GM21825 (cell line): ENCODE measurements at regions not wholly inside any gene's neighbourhood (a gene's known extent, or its start where the extent isn't known, plus 50 kb on each side); places are given as distances from the start of the nearest gene placed in this dataset.

Source experiments
- ATAC-seq: cut with Tn5 transposase; IDR thresholded peaks from one replicate; pipeline ENCODE4 v1.9.1; 2021; ENCODE audit warnings: mild to moderate bottlenecking, moderate library complexity; ENCODE audit not compliant: unreplicated experiment

DNA sequence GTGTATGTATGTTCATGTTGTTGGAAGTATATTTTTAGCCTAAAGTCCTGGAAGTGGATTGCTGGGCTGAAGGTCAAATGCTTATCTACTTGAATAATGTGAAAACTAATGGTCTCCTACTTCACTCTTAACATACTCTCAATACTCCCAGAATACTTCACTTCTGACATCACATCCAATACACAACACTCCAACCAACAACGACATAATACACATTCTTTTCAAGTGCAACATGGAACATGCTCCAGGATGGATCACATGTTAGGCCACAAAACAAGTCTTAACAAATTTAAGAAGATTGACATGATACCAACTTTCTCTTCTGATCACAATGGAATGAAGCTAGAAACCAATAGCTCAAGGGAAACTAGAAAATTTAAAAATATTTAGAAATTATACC is 126.9 kb upstream of the ADCY1 start:
- ATAC-seq, result no peak

DNA sequence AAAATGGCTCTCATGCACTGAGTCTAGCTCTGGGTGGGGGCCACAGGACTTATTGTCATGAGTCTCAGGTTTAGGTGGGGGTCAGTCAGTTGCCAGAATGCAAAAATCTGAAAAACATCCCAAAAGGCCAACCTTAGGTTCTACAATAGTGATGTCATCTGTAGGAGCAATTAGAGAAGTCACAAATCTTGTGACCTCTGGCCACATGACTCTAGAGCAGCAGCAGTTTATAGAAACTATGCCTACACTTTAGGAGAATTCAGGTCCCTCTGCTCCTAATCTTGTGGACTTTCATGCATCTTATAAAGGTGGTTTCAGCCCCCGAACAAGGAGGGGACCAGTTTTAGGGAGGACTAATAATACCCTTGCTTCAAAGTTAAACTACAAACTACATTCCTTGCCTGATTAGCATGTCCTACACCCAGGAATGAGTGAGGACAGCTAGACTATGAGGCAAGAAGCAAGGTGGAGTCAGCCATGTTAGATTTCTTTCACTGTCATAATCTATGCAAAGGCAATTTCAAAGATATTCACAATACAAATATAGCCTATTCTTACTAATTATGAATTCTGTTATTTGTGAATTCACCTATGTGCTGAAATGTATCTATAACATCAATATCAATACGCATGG is 123.5 kb upstream of the ADCY1 start:
- no peak for ATAC-seq

GRCh38 chr7:45451342-45452035 is 122.7 kb upstream of the ADCY1 start:
- ATAC-seq, result no peak

DNA sequence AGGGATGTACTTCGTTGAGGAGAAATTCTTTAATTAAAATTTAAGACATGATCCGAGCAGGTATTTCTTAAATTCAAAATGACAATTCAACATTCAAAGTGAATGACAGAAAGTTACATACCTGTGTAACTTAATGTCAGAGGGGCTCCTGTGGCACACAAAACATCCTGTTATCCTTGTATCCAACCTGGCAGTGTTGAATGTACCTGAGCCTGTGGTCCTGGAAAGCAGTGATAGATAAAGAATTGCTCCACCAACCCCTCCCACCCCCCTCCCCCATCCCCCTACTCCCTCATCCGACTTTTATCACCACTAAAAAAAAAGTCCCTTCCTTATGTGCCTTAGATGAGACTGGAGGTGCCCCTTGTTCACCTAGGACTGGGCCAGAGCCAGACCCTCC is 119.4 kb upstream of the ADCY1 start:
- no peak for ATAC-seq

DNA sequence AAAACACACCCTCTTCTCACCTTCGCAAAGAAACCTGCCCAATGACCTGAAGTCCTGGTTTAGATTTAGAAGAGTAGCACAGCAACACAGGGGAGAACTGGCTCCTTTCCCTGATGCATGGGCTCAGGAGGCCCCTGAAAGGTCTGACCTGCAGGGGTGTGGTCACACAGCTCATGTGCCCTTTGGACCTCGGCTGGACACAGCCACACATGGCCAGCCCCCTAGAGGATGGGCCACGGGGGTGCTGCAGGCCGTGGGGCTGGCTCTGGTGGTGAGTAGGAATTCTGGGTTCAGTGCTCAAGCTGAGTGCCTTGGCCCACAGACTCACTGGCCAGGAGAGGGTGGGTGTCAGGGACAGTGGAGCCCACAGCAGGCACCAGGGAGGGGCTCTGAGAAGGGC is 118.5 kb upstream of the ADCY1 start:
- no peak for ATAC-seq

DNA sequence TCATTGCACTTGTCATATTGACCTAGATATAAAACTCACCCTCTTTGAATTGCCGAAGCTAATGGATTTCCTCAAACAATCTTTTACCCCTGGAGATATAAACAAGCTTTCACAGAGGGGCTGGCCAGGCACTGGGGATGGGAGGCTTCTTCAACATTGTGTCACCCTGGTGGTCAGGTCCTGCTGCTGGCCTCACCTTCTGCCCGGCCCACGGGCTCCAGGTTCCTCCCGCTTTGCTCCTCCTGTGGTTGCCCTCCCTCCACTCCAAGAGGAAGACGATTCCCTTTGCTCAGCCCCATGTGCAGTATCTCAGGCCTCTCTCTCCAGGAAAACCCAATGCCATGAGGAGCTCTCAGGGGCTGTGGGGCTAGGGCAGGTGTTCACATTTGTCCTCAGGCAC is 118.1 kb upstream of the ADCY1 start:
- no peak for ATAC-seq

GRCh38 chr7:45456747-45457524 is 117.2 kb upstream of the ADCY1 start:
- ATAC-seq, result no peak

DNA sequence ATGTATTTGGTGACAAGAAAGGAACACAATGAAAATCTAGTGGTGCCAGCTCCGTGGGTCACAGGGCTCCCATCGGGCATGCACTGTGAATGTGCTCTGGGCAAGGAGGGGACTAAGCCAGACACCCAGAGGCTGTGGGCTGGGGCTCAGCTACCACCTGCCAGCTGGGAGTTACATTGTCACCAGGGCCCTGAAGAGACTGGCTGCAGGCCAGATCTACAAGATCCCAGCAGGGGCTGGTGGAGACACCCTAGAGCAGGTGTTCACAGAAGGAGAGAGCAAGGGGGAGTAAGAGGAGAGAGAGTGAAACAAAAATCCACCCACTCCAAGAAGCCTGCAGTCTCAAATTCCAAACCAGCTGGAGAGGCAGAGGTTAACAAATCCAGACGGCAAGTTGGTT is 116.6 kb upstream of the ADCY1 start:
- no peak for ATAC-seq

- ATAC-seq, result no peak
Measured at GRCh38 chr7:45459476-45459875, 114.7 kb upstream of the ADCY1 start.

DNA sequence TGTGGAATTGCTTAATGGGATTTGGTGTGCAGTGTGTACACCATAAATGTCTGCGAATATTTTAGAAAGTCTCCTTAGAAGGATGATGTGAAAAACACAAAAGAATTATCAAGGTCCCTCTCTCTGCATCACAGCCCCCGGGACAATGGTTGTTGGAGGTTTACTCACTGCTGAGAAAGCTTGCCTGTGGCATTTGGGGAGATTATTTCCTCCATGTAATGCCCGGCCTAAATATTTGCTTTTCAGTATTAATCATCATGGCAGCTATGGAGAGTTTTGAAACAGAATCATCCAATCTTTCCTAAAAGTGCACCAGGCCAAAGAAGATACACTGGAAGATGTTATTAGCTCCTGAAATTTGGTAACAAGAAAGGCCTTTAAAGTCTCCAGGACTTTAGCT is 113.8 kb upstream of the ADCY1 start:
- no peak for ATAC-seq

DNA sequence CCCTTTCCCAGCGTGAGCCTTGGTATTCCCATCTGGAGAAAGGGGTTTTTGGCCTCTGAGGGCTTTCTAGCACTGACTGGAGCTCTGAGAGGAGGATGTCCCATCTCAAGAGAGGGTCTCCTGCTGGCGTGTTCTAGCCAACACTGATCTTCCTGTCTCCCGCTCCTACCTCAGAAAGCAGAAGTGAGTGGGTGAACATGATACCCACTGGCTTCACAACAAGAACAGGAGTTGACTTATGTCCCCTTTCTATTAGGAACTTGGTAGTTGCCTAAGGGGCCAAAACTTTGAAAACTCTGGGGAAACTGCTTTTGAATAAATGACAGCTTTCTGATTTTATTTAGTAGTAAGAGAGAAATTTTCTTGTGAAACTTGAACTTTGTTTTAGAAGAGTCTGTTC is 113.1 kb upstream of the ADCY1 start:
- ATAC-seq, result no peak

- ATAC-seq, result no peak
Measured at GRCh38 chr7:45469103-45469502, 105.1 kb upstream of the ADCY1 start.

- no peak for ATAC-seq
Measured at GRCh38 chr7:45470031-45470430, 104.1 kb upstream of the ADCY1 start.

DNA sequence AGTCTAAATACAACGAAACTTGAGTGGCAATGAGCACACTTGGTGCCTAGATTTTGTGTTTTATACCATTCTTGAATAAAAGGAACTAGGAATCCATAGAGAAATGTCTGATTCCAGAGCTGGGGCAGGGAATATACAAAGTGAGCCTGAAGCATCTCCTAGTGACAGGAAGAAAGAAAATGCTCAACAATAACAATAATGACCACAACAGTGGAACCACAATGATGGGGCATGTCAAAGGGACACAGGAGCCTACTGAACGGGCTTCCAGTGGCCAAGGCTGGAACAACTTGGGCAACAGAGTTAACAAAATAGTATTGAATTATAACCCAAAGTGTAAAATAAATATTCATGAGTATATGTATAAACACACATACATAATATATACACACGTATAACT is 94.4 kb upstream of the ADCY1 start:
- no peak for ATAC-seq

GRCh38 chr7:45482451-45482850 is 91.7 kb upstream of the ADCY1 start:
- no peak for ATAC-seq

- ATAC-seq, result no peak
Measured at GRCh38 chr7:45484094-45484493, 90.1 kb upstream of the ADCY1 start.

DNA sequence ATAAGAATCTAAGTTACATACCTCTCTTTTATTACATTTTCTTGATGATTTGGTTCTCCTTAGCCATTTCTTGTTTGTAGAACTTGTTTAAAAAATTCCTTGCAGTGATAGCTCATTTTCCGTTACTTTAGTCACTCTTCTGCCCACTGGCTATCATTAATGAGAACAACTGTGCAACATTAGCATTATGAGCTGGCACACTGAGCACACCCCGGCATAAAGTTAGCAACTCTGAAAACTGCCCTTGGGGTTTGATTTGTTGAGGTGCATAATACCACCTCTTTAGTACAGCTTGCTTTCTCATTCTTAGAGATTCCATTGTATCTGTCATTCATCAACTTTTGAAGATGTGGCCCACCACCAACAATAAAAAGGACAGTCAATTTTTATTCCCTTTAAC is 87.6 kb upstream of the ADCY1 start:
- no peak for ATAC-seq

- ATAC-seq, result no peak
Measured at GRCh38 chr7:45494885-45495284, 79.3 kb upstream of the ADCY1 start.

DNA sequence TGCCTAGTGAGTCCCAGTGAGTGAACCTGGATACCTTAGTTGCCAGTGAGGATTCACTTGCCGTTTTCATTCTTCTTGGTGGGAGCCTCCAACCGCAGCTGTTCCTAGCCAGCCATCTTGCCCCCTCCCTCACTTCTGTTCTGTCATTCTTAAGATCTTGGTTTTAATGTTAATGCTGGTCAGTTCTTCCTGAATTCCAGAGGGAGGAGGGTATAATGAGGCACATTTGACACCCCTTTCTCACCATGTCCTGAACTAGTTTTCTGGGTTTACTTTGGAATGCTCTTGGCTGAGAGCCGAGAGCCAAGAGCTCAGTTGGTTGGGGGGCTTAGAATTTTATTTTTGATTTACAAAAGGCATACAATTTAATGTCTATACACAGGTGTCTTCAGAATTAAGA is 78.5 kb upstream of the ADCY1 start:
- no peak for ATAC-seq

- no peak for ATAC-seq
Measured at GRCh38 chr7:45500257-45500656, 73.9 kb upstream of the ADCY1 start.

GRCh38 chr7:45501791-45502190 is 72.4 kb upstream of the ADCY1 start:
- no peak for ATAC-seq

DNA sequence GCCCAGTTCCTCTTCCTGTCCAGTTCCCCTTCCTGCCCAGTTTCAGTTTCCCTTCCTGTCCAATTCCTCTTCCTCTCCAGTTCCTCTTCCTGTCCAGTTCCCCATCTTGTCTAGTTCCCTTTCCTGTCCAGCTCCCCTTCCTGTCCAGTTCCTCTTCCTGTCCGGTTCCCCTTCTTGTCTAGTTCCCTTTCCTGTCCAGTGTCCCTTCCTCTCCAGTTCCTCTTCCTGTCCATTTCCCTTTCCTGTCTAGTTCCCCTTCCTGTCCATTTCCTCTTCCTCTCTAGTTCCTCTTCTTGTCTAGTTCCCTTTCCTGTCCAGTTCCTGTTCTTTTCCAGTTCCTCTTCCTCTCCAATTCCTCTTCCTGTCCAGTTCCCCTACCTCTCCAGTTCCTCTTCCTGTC is 68.1 kb upstream of the ADCY1 start:
- ATAC-seq, result no peak
